Neural progenitor cell (in vitro differentiated cells): ENCODE measurements at regions not wholly inside any gene's neighbourhood (a gene's known extent, or its start where the extent isn't known, plus 50 kb on each side); places are given as distances from the start of the nearest gene placed in this dataset.

Source experiments
- DNase-seq: peaks from one replicate; pipeline ENCODE4 v3.0.0-alpha.2; 2016; ENCODE audit warnings: low spot score
- H2AFZ ChIP-seq: fragments of 200-600 bp; sonication (generic); replicated peaks from 2 replicates; pipeline ENCODE4 v1.6.1; 2016; ENCODE audit warnings: antibody characterized with exemption
- H3F3A ChIP-seq: fragments of 200-600 bp; sonication (generic); 2 replicates; pipeline ENCODE4 v1.6.1; 2016; ENCODE audit warnings: antibody characterized with exemption, low read depth
- H3K27ac ChIP-seq: fragments of 200-600 bp; sonication (generic); 2 replicates; pipeline ENCODE4 v1.5.1; 2016; ENCODE audit warnings: mild to moderate bottlenecking
- H3K27me3 ChIP-seq: fragments of 200-600 bp; sonication (generic); 2 replicates; pipeline ENCODE4 v1.6.1; 2016; ENCODE audit warnings: mild to moderate bottlenecking, moderate library complexity
- H3K36me3 ChIP-seq: fragments of 200-600 bp; sonication (generic); 2 replicates; pipeline ENCODE4 v1.5.1; 2016
- H3K4me1 ChIP-seq: fragments of 200-600 bp; sonication (generic); 2 replicates; pipeline ENCODE4 v1.6.1; 2016; ENCODE audit warnings: mixed run types
- H3K4me2 ChIP-seq: fragments of 200-600 bp; sonication (generic); 2 replicates; pipeline ENCODE4 v1.6.1; 2016
- H3K4me3 ChIP-seq: fragments of 200-600 bp; sonication (generic); 2 replicates; pipeline ENCODE4 v1.5.1; 2016
- H3K79me2 ChIP-seq: fragments of 200-600 bp; sonication (generic); 2 replicates; pipeline ENCODE4 v1.6.1; 2016; ENCODE audit warnings: low read depth
- H3K9ac ChIP-seq: fragments of 200-600 bp; sonication (generic); 2 replicates; pipeline ENCODE4 v1.6.1; 2016
- H3K9me3 ChIP-seq: fragments of 200-600 bp; sonication (generic); 2 replicates; pipeline ENCODE4 v1.5.1; 2016; ENCODE audit warnings: low read depth
- H4K20me1 ChIP-seq: fragments of 200-600 bp; sonication (generic); 2 replicates; pipeline ENCODE4 v1.6.1; 2016; ENCODE audit warnings: low read depth
- H3K27ac Mint-ChIP-seq: 3 replicates; pipeline ENCODE4 v1.8.0; 2021; ENCODE audit warnings: mixed read lengths
- H3K27me3 Mint-ChIP-seq: 2 replicates; pipeline ENCODE4 v1.8.0; 2022; ENCODE audit warnings: low read depth, mild to moderate bottlenecking, inconsistent platforms, moderate library complexity, mixed read lengths; ENCODE audit not compliant: insufficient read depth
- H3K36me3 Mint-ChIP-seq: 3 replicates; pipeline ENCODE4 v1.8.0; 2021; ENCODE audit warnings: mixed read lengths
- H3K4me1 Mint-ChIP-seq: 3 replicates; pipeline ENCODE4 v1.8.0; 2021; ENCODE audit warnings: mixed read lengths
- H3K4me3 Mint-ChIP-seq: 3 replicates; pipeline ENCODE4 v1.8.0; 2021; ENCODE audit warnings: mild to moderate bottlenecking, moderate library complexity, mixed read lengths
- H3K9me3 Mint-ChIP-seq: 3 replicates; pipeline ENCODE4 v1.8.0; 2020; ENCODE audit warnings: mixed read lengths
- CTCF ChIP-seq: fragments of 200-600 bp; sonication (generic); IDR thresholded peaks from 2 replicates; pipeline ENCODE4 v1.5.1; 2017; ENCODE audit warnings: antibody characterized with exemption, mild to moderate bottlenecking
- EZH2 ChIP-seq: fragments of 200-600 bp; sonication (generic); IDR thresholded peaks from 2 replicates; pipeline ENCODE4 v1.6.1; 2017; ENCODE audit warnings: antibody characterized with exemption, mild to moderate bottlenecking, moderate library complexity
- EZH2phosphoT487 ChIP-seq: fragments of 200-600 bp; sonication (generic); IDR thresholded peaks from 2 replicates; pipeline ENCODE4 v1.6.1; 2017; ENCODE audit warnings: antibody characterized with exemption

DNA sequence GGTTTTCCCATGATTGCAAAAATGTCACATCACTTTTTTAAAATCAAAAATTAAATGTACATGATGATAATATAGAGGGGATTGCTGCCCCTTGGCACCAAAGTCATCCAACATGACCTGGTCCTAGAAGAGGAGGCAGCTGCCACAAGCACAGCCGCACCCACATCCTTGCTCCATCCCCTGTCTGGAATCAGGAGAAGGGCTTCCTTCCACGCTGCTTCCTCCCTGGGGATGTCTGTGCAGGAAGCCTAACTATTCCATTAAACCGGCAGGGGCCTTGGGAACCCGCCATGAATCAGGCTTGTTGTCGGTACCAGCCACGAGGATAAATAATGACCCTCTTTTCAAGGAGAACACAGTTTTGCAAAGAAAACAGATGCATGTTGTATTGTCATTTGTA, 68.7 kb upstream of the AJAP1 start:
- Histone ChIP-seq H3F3A (no peaks in the 10 kb centered on the region), H3K27ac (no peak overlapping the region), H3K4me3 (no peak overlapping the region), H3K27me3 (peaks cover 15% of the 10 kb centered on the region), H3K4me1 (no peaks in the 10 kb centered on the region), H4K20me1 (no peaks in the 10 kb centered on the region), H3K79me2 (no peaks in the 10 kb centered on the region), H3K9me3 (no peaks in the 10 kb centered on the region), H3K4me2 (no peak overlapping the region), H3K9ac (no peak overlapping the region), H3K36me3 (no peaks in the 10 kb centered on the region), H2AFZ (no peak overlapping the region)
- TF ChIP-seq EZH2phosphoT487 (no peak), CTCF (no peak), EZH2 (no peak)
- Mint-ChIP-seq H3K27ac (no peak overlapping the region), H3K27me3 (peaks cover 2% of the 10 kb centered on the region), H3K4me3 (no peak overlapping the region), H3K4me1 (no peaks in the 10 kb centered on the region), H3K9me3 (peaks cover 3% of the 10 kb centered on the region), H3K36me3 (no peaks in the 10 kb centered on the region)
- DNase-seq: no peak

DNA sequence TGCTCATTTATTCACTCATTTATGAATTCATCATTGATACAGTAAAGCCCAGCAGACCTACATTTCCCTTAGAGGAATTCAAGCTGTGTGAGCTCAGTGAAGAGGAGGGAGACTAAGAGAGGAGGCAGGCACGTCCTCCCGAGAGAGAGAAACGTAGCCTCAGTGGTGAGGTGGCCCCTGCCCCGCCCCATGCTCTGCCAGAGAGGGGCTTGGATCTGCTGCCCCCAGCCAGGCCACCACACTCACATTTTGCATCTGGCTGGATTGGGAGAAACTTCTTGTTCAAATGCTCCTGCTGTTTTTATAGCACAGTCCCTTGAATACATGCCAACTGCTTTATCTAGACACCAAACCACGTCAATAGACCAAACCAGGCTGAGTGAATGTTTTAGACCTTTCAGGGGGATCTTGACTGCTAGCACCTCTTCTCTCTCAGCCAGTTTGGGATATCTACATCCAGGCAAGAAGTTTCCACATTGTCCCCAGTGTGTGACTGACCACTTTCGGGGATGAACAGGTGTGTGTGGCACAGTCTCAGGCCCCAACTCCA, 67.7 kb upstream of the AJAP1 start:
- Histone ChIP-seq H3K4me2 (no peak overlapping the region), H2AFZ (no peak overlapping the region), H4K20me1 (no peaks in the 10 kb centered on the region), H3K4me3 (no peak overlapping the region), H3K27me3 (peaks cover 15% of the 10 kb centered on the region), H3K4me1 (no peaks in the 10 kb centered on the region), H3K79me2 (no peaks in the 10 kb centered on the region), H3K36me3 (no peaks in the 10 kb centered on the region), H3K9ac (no peak overlapping the region), H3F3A (no peaks in the 10 kb centered on the region), H3K9me3 (no peaks in the 10 kb centered on the region), H3K27ac (no peak overlapping the region)
- Mint-ChIP-seq H3K4me1 (no peaks in the 10 kb centered on the region), H3K36me3 (no peaks in the 10 kb centered on the region), H3K27ac (no peak overlapping the region), H3K4me3 (no peak overlapping the region), H3K27me3 (peaks cover 5% of the 10 kb centered on the region), H3K9me3 (peaks cover 3% of the 10 kb centered on the region)
- DNase-seq: no peak
- TF ChIP-seq EZH2phosphoT487: no peak
- TF ChIP-seq CTCF: no peak
- TF ChIP-seq EZH2: no peak

DNA sequence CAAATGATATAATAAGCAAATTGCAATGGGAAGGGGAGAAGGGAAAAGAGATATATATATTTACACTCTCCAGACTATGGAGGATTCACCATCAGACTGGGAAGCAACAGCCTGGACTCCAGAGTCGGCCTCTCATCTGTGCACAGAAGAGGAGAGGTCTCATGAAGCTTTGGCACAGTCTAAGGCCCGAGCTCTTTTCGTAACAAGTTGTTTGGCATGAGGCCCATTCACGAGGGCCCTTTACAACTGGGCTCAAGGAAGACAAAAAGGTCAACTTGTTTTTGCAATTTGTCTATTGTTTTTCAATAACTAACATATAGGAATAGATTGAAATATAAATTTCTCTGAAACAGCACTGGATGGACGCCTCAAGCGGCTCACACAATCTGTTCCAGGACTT, 66.7 kb upstream of the AJAP1 start:
- H3K27ac Mint-ChIP-seq: no peak overlapping the region
- Histone ChIP-seq H3K4me1 (no peaks in the 10 kb centered on the region), H3K4me2 (no peak overlapping the region), H3K9me3 (no peaks in the 10 kb centered on the region), H3K4me3 (no peak overlapping the region), H3K36me3 (no peaks in the 10 kb centered on the region), H3F3A (no peaks in the 10 kb centered on the region), H3K79me2 (no peaks in the 10 kb centered on the region), H3K9ac (no peak overlapping the region), H3K27me3 (peaks cover 15% of the 10 kb centered on the region), H2AFZ (no peak overlapping the region), H3K27ac (no peak overlapping the region), H4K20me1 (no peaks in the 10 kb centered on the region)
- H3K4me3 Mint-ChIP-seq: no peak overlapping the region
- TF ChIP-seq EZH2 (no peak), CTCF (no peak), EZH2phosphoT487 (no peak)
- peaks cover 7% of the 10 kb centered on the region for H3K27me3 Mint-ChIP-seq
- H3K36me3 Mint-ChIP-seq: no peaks in the 10 kb centered on the region
- H3K4me1 Mint-ChIP-seq: no peaks in the 10 kb centered on the region
- DNase-seq: no peak
- H3K9me3 Mint-ChIP-seq: peaks cover 3% of the 10 kb centered on the region
